HCT116 (cell line): ENCODE measurements at regions not wholly inside any gene's neighbourhood (a gene's known extent, or its start where the extent isn't known, plus 50 kb on each side); places are given as distances from the start of the nearest gene placed in this dataset.

ENCODE experiments used
- ATAC-seq: fragments of 200-7000 bp; cut with Tn5 transposase; 2 replicates; pipeline ENCODE4 v1.9.1; 2020; ENCODE audit warnings: mild to moderate bottlenecking, moderate library complexity
- BruUV-seq: library from RNA; stranded (reverse); fragments of 400-500 nt; replicated peaks from 2 replicates; lab custom pipeline; 2021; lab: Mats Ljungman, UMichigan
- CTCF ChIA-PET: fragments of 300-600 bp; sonication (Branson Sonifier 250); formaldehyde crosslinking; loops from one replicate; lab custom pipeline; 2021; ENCODE audit warnings: antibody characterized with exemption; lab: Charles Lee
- POLR2A ChIA-PET: fragments of 300-600, 350-600 bp; sonication (Branson Sonifier 250); formaldehyde crosslinking; loops from one replicate; lab custom pipeline; 2021; ENCODE audit warnings: antibody characterized with exemption; lab: Charles Lee
- RAD21 ChIA-PET, 2 experiments: fragments of 300-600 bp; sonication (Branson Sonifier 250); formaldehyde crosslinking; loops; one replicate each; lab custom pipeline; 2023; ENCODE audit warnings: low total read pairs in 2 of 2; ENCODE audit not compliant: uncharacterized antibody in 2 of 2, unreplicated experiment in 2 of 2, low non-redundant PET in 1 of 2; lab: Charles Lee
- DNase-seq: peaks from one replicate; pipeline ENCODE4 v3.0.0-alpha.2; 2010; ENCODE audit warnings: low read depth, low spot score
- H2AFZ ChIP-seq: fragments of 200-600 bp; shearing (Covaris generic), sonication (generic); 2 replicates; pipeline ENCODE4 v1.6.1; 2017; ENCODE audit warnings: low read depth, mixed run types, mixed read lengths, antibody characterized with exemption, low read length; ENCODE audit not compliant: poor library complexity, severe bottlenecking
- H3K27ac ChIP-seq: 2 replicates; pipeline ENCODE4 v1.5.1; 2012; ENCODE audit warnings: low read depth, low read length
- H3K27me3 ChIP-seq: fragments of 200-600 bp; sonication (generic); 2 replicates; pipeline ENCODE4 v1.6.1; 2016; ENCODE audit warnings: mixed run types, low read length, mixed read lengths; ENCODE audit not compliant: insufficient read depth
- H3K36me3 ChIP-seq, 2 experiments: fragments of 200-500 bp in 1 of 2; fragments of 200-600 bp in 1 of 2; sonication (Bioruptor generic) in 1 of 2; sonication (generic) in 1 of 2; 2 replicates each; pipeline versions ENCODE4 v1.5.1 to v1.6.1; 2014 to 2016; ENCODE audit warnings: low read length in 2 of 2, inconsistent platforms in 1 of 2, mixed read lengths in 1 of 2, mixed run types in 1 of 2; ENCODE audit not compliant: insufficient read depth in 2 of 2, control insufficient read depth in 1 of 2
- H3K4me1 ChIP-seq, 2 experiments: fragments of 200-600 bp in 1 of 2; sonication (generic) in 1 of 2; 2 replicates each; pipeline versions ENCODE4 v1.5.1 to v1.6.1; 2012 to 2017; ENCODE audit warnings: low read length in 2 of 2, inconsistent platforms in 1 of 2, mild to moderate bottlenecking in 1 of 2, mixed read lengths in 1 of 2, mixed run types in 1 of 2, moderate library complexity in 1 of 2; ENCODE audit not compliant: insufficient read depth in 2 of 2, control insufficient read depth in 1 of 2
- H3K4me2 ChIP-seq: fragments of 200-600 bp; sonication (generic); 2 replicates; pipeline ENCODE4 v1.6.1; 2017; ENCODE audit warnings: mixed run types, low read length, mixed read lengths
- H3K4me3 ChIP-seq, 2 experiments: fragments of 200-600 bp in 1 of 2; sonication (generic) in 1 of 2; replicated peaks in 1 of 2; 2 replicates each; pipeline ENCODE4 v1.5.1; 2011 to 2016; ENCODE audit warnings: low read length in 2 of 2, control low read depth in 1 of 2, low read depth in 1 of 2, mild to moderate bottlenecking in 1 of 2, mixed read lengths in 1 of 2, mixed run types in 1 of 2
- H3K79me2 ChIP-seq: fragments of 200-600 bp; sonication (generic); 2 replicates; pipeline ENCODE4 v1.6.1; 2017; ENCODE audit warnings: mild to moderate bottlenecking, mixed run types, low read length, moderate library complexity, mixed read lengths; ENCODE audit not compliant: insufficient read depth
- H3K9ac ChIP-seq: fragments of 200-600 bp; sonication (generic); 2 replicates; pipeline ENCODE4 v1.6.1; 2016; ENCODE audit warnings: low read length, mixed read lengths
- H3K9me2 ChIP-seq: fragments of 200-600 bp; sonication (generic), shearing (Covaris generic); 2 replicates; pipeline ENCODE4 v1.6.1; 2017; ENCODE audit warnings: mixed run types, mild to moderate bottlenecking, moderate library complexity; ENCODE audit not compliant: insufficient read depth
- H3K9me3 ChIP-seq, 2 experiments: fragments of 200-500 bp in 1 of 2; fragments of 200-600 bp in 1 of 2; sonication (Bioruptor generic) in 1 of 2; sonication (generic) in 1 of 2; 2 replicates each; pipeline ENCODE4 v1.6.1; 2014 to 2017; ENCODE audit warnings: low read length in 2 of 2, mixed read lengths in 2 of 2, inconsistent platforms in 1 of 2, low read depth in 1 of 2, mild to moderate bottlenecking in 1 of 2, mixed run types in 1 of 2, moderate library complexity in 1 of 2; ENCODE audit not compliant: control insufficient read depth in 1 of 2, insufficient read depth in 1 of 2
- H4K20me1 ChIP-seq: fragments of 200-600 bp; sonication (generic), shearing (Covaris generic); 2 replicates; pipeline ENCODE4 v1.6.1; 2017; ENCODE audit warnings: mixed run types, mild to moderate bottlenecking, moderate library complexity; ENCODE audit not compliant: insufficient read depth
- CBX3 ChIP-seq: IDR thresholded peaks from 2 replicates; pipeline ENCODE4 v1.6.1; 2012; ENCODE audit warnings: low read depth
- CEBPB ChIP-seq: IDR thresholded peaks from 2 replicates; pipeline ENCODE4 v1.6.1; 2012; ENCODE audit warnings: low read depth
- ELF1 ChIP-seq: IDR thresholded peaks from 2 replicates; pipeline ENCODE4 v1.6.1; 2012; ENCODE audit warnings: low read depth, borderline replicate concordance
- EZH2 ChIP-seq: fragments of 200-600 bp; sonication (generic); IDR thresholded peaks from 2 replicates; pipeline ENCODE4 v1.6.1; 2017; ENCODE audit warnings: antibody characterized with exemption, mixed run types
- EZH2phosphoT487 ChIP-seq: fragments of 200-600 bp; IDR thresholded peaks from 2 replicates; pipeline ENCODE4 v1.6.1; 2018; ENCODE audit warnings: antibody characterized with exemption, borderline replicate concordance
- POLR2A ChIP-seq: IDR thresholded peaks from 2 replicates; pipeline ENCODE4 v1.7.0; 2011; ENCODE audit warnings: borderline replicate concordance; ENCODE audit not compliant: insufficient read depth, insufficient read length; ENCODE audit errors: extremely low read depth
- POLR2AphosphoS5 ChIP-seq: IDR thresholded peaks from 2 replicates; pipeline ENCODE4 v1.6.1; 2011; ENCODE audit warnings: mild to moderate bottlenecking, low read depth, low read length, moderate library complexity
- RAD21 ChIP-seq: IDR thresholded peaks from 2 replicates; pipeline ENCODE4 v1.6.1; 2012; ENCODE audit warnings: low read depth, mild to moderate bottlenecking
- SIN3A ChIP-seq: IDR thresholded peaks from 2 replicates; pipeline ENCODE4 v1.6.1; 2012; ENCODE audit warnings: low read depth
- TCF7L2 ChIP-seq: IDR thresholded peaks from 2 replicates; pipeline ENCODE4 v1.7.0; 2011; ENCODE audit warnings: borderline replicate concordance, inconsistent platforms; ENCODE audit not compliant: insufficient read depth, insufficient read length; ENCODE audit errors: extremely low read depth
- YY1 ChIP-seq: IDR thresholded peaks from 2 replicates; pipeline ENCODE4 v1.6.1; 2011; ENCODE audit warnings: low read length, low read depth, moderate library complexity, mild to moderate bottlenecking; ENCODE audit not compliant: insufficient replicate concordance; ENCODE audit errors: extremely low read depth
- ZNF274 ChIP-seq: fragments of 200-500 bp; sonication (Bioruptor generic); IDR thresholded peaks from 2 replicates; pipeline ENCODE4 v1.6.1; 2014; ENCODE audit warnings: mild to moderate bottlenecking, low read depth, low read length, inconsistent platforms
- intact Hi-C: fragments of 100-400 bp; cut with micrococcal nuclease; formaldehyde crosslinking; loops from 2 replicates; pipeline ENCODE4 v1.10.0; 2022
- TF ChIP-seq, protein P1 (sequence below): IDR thresholded peaks from 2 replicates; pipeline ENCODE4 v1.6.1; 2011; ENCODE audit warnings: mild to moderate bottlenecking, low read length, moderate library complexity; ENCODE audit not compliant: insufficient replicate concordance; ENCODE audit errors: extremely low read depth
- TF ChIP-seq, protein P2 (sequence below): IDR thresholded peaks from 2 replicates; pipeline ENCODE4 v1.6.1; 2012; ENCODE audit warnings: low read depth

GRCh38 chr5:158642879-158643278 lies 456.8 kb downstream of the EBF1 start:
- TF ChIP-seq EZH2 (no peak), CBX3 (no peak), ZNF274 (no peak), RAD21 (no peak), TCF7L2 (no peak), YY1 (no peak), SIN3A (no peak), CEBPB (no peak), POLR2A (no peak), ELF1 (no peak), EZH2phosphoT487 (no peak), POLR2AphosphoS5 (no peak)
- TF ChIP-seq, protein P1, sequence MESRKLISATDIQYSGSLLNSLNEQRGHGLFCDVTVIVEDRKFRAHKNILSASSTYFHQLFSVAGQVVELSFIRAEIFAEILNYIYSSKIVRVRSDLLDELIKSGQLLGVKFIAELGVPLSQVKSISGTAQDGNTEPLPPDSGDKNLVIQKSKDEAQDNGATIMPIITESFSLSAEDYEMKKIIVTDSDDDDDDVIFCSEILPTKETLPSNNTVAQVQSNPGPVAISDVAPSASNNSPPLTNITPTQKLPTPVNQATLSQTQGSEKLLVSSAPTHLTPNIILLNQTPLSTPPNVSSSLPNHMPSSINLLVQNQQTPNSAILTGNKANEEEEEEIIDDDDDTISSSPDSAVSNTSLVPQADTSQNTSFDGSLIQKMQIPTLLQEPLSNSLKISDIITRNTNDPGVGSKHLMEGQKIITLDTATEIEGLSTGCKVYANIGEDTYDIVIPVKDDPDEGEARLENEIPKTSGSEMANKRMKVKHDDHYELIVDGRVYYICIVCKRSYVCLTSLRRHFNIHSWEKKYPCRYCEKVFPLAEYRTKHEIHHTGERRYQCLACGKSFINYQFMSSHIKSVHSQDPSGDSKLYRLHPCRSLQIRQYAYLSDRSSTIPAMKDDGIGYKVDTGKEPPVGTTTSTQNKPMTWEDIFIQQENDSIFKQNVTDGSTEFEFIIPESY, result no peak
- TF ChIP-seq, protein P2, sequence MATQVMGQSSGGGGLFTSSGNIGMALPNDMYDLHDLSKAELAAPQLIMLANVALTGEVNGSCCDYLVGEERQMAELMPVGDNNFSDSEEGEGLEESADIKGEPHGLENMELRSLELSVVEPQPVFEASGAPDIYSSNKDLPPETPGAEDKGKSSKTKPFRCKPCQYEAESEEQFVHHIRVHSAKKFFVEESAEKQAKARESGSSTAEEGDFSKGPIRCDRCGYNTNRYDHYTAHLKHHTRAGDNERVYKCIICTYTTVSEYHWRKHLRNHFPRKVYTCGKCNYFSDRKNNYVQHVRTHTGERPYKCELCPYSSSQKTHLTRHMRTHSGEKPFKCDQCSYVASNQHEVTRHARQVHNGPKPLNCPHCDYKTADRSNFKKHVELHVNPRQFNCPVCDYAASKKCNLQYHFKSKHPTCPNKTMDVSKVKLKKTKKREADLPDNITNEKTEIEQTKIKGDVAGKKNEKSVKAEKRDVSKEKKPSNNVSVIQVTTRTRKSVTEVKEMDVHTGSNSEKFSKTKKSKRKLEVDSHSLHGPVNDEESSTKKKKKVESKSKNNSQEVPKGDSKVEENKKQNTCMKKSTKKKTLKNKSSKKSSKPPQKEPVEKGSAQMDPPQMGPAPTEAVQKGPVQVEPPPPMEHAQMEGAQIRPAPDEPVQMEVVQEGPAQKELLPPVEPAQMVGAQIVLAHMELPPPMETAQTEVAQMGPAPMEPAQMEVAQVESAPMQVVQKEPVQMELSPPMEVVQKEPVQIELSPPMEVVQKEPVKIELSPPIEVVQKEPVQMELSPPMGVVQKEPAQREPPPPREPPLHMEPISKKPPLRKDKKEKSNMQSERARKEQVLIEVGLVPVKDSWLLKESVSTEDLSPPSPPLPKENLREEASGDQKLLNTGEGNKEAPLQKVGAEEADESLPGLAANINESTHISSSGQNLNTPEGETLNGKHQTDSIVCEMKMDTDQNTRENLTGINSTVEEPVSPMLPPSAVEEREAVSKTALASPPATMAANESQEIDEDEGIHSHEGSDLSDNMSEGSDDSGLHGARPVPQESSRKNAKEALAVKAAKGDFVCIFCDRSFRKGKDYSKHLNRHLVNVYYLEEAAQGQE, result no peak
- no peak for ATAC-seq
- no peak overlapping the region for H3K27ac ChIP-seq
- H3K9me3 ChIP-seq, result no peaks in the 10 kb centered on the region
- H3K4me3 ChIP-seq, result no peak overlapping the region
- no peaks in the 10 kb centered on the region for H3K79me2 ChIP-seq
- H3K4me2 ChIP-seq, result no peak overlapping the region
- ChIA-PET RAD21 (no interaction called here), CTCF (no interaction called here), POLR2A (no interaction called here)
- BruUV-seq, result no TSS peak
- no peaks in the 10 kb centered on the region for H3K9me2 ChIP-seq
- H3K9ac ChIP-seq, result no peak overlapping the region
- H4K20me1 ChIP-seq, result no peaks in the 10 kb centered on the region
- H3K4me1 ChIP-seq, result no peaks in the 10 kb centered on the region
- intact Hi-C loops, result no loop called here
- H3K27me3 ChIP-seq, result no peaks in the 10 kb centered on the region
- H2AFZ ChIP-seq, result no peak overlapping the region
- H3K36me3 ChIP-seq, result no peaks in the 10 kb centered on the region
- DNase-seq, result no peak
